HuH-7.5 (cell line): ENCODE measurements at regions not wholly inside any gene's neighbourhood (a gene's known extent, or its start where the extent isn't known, plus 50 kb on each side); places are given as distances from the start of the nearest gene placed in this dataset.

Source experiments
- DNase-seq: peaks from one replicate; pipeline ENCODE4 v3.0.0; 2011; ENCODE audit warnings: low spot score

DNA sequence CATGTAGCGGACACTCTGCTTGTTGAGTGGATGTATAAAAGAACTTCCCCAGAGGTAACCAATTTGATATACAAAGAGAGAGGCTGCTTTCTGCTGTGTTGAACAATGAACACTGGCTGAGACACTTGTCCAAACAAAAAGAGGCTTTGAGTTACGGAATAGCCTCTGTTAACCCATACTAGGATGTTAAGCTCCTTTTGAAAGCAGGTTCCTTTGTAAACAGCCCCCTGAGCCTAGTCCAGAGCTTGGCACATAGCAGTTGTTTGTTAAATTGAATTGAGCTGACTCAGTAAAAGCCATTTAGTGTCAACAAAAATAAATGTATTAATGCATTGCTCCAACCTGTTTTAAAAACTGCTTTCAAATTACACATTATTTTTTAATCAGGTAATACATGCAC is 200.1 kb downstream of the MZT1 start:
- DNase-seq: no peak

DNA sequence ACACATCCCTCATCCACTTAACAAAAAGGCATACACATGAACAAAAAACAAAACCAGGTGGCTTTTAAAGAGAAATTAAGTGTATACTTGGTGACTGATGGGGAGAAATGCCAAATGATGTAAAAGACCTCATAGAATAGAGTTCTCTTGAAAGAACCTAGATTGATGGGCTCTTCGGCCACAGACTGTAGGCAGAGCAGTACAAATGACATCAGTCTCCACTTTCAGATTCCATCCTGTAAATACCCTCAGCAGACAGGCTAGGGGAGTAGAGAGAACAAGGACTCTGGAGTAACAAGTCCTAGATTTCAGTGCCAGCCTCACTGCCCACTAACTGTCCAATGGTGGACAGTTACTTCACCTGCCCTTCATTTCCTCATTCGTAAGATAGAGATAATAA is 203.8 kb downstream of the MZT1 start:
- no peak for DNase-seq

DNA sequence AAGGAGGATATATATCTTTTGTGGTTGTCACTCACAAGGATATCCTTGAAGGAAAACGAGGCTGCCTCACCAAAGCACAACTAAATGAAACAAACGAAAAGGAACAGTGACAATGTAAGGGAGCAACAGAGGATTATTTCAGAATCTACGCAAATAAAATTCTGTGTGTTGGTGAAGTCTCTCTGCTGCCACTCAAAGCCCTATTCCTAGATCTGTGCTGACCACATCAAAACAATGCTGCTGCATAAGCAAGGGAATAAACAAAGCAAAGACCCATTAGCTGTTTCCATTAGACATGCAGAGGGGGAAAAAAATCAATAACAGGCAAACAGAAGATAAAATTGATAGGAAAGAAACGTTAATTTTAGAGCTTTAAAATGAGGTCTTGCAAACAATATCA is 204.4 kb downstream of the MZT1 start:
- no peak for DNase-seq

DNA sequence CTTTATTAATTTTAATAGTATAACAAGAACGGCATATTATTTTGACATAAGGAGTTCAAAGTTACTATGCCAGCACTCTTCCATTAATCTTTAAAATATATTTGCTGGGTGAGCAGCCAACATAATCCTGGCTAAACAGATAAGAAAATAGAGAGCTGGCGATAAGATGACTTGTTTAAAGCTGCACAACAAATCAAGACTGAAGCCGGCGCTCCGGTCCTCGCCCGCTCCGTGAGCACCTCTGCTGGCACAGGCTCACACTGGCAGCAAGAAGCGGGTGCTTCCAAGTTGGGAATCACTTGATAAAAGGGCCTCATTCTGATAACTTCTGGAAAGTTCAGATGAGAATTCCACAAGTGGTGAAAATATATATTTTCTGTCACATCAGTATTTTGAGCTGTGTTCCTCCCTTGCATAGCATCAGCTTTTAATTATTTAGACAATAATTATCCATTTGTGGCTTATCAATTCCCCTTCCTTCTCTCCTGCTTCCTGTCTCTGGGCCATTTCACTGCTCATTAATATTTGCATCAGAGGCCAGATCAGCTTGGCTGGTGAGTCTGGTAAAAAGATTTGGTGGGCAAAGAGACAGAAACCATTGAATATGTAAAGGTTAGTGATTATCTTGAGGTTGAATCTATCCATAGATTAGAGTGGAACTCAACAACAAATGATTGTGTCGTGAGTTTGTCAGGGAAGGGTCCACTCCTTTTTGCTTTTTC is 205.3 kb downstream of the MZT1 start:
- no peak for DNase-seq

DNA sequence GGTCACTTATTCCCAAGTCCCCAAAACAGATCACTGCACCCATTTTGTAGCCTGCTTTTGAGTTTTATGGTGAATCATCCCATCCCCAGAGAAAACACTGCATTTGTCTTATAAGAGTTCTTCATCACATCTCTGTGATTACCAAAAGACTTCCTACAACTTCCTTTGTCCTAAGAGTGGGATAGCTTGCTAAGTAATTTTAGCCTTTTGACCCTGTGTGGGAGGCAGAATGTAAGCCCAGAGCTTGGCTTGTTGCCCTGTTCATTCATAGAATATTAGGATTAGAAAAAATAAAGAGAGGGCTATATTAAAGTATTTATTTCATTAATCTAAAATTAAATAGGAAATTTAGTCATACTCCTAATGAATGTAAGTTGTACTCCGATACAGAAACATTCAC is 213.3 kb downstream of the MZT1 start:
- no peak for DNase-seq

DNA sequence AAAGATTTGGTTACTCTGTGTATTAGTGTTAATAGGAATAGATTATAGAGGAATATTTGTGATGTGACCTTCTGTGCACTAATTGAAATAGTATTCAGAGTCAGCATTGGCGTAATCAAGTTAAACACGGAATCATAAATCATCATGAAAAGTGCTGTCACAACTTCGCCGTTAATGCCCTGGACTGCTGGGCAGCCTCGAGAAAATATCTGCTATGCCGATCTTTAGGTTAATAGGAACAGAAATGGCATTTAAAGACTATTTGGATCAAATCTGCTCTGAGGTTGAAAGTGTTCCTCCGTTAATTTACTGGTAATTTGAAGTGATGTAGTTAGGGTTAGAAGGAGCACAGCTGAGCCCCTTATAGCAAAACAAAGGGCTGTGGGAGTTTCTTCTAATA is 219.0 kb downstream of the MZT1 start:
- no peak for DNase-seq

DNA sequence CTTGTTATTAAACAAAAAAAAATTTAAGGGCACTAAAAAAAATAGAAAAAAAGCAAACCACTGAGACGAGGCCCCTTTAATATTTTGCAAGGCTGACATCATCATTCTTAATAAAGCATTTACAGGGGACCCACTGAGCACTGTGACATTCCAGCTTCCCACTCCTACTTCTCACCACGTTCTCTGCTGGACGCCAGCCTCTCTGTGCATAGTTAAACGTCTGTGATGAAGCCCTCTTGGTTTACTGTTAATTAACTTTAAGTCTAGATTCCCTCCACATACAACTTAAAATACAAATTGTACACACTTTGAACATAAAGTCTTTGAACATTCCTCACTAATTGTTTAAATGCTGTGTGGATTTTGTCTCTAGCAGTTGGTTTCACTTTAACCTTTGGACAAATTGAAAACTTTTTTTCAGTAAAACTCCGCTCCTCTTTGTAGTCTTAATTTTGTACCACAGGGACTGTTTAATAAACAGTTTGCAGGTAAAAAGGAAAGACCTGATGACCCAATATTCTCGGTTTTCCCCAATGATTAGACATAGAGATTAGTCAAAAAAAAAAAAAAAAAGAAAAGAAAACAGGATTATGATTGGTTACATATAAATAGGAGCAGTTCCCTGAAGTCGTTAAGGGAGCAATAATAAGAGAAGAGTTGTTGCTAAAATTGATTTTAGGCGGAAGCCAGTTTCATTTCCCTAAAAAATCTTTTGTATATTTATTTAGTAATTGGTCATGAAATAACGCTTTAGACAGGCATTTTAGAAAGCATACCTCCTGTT is 219.8 kb downstream of the MZT1 start:
- no peak for DNase-seq

DNA sequence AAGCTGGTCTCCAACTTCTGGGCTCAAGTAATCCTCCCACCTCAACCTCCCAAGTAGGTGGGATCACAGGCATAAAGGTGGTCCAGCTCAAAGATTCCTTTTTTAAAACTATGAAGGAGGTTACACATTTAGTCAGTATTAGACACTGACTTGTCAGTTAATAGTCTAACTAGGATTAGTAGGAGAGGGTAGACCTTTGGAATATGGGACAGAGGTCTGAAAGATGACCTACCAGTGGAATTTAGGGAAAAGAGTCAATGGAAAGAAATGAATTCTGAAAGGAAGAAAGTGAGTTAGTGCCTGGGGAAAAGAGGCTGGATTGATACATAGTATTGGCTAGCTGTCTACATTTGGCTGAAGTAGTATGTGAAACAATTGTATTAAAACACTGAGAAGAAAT is 220.7 kb downstream of the MZT1 start:
- DNase-seq: no peak

DNA sequence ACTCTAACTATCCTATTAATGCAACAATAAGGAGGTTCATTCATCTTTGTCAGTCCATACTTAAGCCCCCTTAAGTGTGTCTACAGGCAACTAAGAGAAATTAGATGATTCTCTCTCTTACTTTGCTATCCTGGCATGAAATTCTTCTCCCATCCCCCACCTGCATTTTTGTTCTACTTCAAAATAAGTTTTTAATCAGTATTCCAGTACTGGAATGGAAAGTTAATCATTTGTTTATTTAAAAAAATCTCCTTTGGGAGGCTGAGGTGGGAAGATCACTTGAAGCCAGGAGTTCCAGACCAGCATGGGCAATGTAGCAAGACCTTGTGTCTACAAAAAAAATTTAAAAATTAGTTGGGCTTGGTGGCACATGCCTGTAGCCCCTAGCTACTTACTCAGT is 222.1 kb downstream of the MZT1 start:
- DNase-seq: no peak

DNA sequence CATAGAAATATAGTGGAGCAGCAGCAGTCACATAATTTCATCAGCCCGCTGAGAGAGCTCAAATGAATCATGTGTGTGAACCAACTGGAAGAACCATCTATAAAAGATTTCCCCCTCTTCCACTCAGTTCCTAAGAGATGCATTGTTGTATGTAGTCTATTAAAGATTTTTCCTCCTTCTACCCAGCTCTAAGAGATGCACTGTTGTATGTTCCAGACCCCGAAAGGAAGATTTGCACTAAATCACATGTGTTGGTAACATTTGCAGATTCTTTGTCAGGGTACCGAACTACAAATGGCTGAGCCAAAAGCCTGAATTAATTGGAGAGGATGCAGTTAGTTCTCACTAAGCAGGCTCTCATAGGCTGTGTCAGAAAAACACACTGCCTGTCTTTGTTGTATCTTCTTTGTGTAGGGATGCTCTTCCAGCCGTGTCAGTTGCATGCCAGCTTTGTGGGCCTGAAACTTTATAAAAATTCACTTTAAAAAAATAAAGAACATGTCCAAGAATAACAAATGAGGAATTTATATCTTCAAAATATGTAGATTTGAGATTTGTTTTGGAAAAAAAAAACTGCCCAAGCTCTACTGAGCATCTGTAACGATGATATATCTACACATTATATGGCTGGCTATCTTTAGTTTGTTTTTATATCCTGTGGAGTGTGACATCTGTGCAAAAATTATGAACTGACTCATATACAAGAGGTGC is 223.1 kb downstream of the MZT1 start:
- DNase-seq: no peak

DNA sequence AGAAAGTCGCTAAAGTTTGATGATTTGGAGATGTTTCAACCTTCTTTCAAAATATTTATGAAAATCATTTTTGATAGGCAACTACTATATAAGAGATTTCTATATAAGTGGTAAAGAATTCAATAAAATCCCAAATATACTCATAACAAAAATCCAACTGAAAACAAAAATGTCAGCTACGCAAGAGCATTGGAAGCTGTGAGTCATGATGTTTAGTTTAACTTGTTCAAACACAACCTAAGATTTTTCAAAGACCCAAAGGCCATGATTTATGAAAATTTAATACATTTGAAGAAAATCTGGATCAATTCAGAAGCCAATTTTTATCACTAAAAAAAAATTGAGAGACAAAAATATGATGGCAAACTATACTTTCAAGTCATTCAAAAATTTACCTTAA is 226.6 kb downstream of the MZT1 start:
- no peak for DNase-seq

DNA sequence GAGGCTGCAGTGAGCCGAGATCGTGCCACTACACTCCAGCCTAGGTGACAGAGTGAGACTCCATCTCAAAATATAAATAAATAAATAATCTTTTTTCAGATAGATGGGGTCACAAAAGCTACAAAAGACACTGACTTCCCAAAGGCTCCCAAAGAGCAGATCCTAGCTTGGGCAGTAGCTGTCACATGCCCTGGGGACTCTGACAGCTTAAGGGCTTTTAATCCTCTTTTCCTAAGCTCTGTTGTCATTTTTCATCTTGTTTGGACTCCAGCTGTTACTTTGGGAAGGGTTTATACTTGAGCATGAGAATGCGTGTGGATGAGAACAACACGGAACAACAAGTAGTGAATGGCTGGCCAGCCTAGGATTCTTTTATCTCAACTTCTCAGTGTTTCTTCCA is 231.7 kb downstream of the MZT1 start:
- DNase-seq: no peak

DNA sequence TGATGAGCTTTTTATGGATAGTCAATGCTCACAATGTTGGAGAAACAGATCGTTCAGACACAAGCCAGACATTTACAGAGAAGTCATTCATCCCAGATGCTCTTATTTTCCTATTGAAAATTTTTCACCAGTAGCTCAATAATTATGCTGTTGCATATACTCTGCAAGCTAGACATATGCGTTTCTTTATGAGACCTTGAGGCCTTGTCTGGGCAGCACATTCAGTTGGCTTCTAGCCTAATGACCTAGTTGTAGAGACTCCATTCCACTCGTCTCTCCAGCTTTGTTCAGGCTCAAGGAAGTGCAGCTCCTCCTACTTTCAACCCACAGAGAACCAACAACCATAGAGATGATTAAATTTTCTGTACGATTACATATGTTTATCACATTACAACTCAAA is 237.7 kb downstream of the MZT1 start:
- no peak for DNase-seq

DNA sequence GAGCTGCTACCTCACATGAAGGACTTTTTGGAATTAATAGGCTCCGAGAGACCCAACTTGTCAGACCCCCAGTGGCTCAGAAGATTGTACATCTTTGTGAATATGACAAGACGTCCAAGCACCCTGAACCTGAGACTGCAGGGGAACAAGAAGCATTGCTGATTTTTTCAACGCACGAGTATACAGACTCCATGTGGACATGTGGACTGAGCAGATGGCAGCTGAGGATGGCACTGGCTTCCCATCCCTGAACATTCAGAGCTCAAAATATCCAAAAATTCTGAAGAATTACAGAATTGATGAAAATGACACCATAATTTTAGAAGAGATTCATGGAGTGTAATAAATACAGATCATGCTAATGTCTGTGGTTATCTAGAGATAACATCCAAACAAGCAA is 254.1 kb downstream of the MZT1 start:
- no peak for DNase-seq

DNA sequence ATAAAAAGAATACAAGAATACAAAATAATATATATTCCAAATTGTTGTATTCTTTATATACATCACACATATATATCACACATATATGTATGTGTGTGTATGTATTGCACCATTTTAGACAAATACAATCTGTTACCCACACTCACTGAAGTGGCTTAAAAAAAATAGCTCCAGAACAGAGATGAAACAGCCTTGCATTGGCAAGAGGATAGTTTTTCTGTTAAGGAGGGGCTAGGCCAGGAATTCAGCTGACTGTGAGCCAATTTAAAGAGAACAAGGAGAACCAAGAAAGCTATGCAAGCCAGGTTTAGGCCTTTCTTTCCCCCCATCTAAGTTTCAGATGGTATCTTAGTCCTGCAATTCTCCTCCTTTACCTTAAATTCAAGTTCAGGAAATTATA is 257.5 kb downstream of the MZT1 start:
- DNase-seq: no peak

DNA sequence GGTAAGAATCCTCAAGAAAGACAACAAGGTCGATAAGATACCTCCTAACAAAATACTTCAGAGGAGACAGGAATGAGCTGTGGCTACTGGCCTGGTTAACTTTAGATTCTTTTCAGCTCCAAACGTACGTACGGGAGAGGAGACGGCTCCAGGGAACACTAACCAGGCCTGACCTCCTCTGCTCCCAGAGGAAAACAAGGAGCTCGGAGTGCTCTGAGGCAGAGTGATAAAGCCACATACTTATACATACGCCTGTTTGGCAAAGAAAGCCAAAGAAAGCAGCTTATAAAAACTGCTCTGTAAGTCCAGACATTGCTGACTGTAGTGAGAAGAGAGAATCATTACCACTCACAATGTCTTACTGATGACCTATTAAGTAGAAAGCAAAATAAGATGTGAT is 263.9 kb downstream of the MZT1 start:
- DNase-seq: no peak

DNA sequence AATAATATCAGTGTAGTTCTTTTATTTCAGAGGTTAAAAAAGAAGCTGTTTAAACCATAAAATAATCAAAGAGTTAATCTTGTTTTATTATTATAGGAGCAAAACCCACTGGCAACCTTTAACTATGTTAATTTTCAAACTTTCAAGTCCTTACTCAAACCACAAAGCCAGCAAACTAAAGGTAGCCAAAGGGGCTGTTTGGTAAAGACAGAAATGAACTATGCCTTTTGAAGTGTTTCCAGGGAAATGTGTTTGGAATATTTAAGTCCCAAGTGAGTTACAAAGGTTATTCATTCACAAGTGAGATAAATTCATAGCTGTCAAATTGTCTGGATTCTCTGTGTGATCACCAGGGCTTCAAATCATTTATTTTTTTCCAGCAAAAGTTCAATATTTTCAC is 264.7 kb downstream of the MZT1 start:
- no peak for DNase-seq

DNA sequence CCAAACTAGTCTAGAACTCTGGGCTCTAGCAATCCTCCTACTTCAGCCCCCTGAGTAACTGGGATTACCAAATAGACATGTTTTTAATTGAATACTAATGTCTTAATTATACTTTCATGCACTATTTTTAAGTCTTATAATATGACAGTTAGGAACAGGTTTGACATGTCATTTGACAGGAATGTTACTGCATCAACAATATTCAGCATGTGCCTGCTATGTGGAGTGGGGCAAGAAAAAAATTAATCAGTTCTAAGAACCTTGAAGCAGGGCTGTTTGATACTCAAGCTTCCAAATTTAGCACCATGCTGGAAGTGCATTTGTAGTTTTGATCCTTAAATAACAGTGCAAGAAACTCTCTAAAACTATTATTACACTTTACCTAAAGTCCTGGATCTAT is 265.3 kb downstream of the MZT1 start:
- no peak for DNase-seq

DNA sequence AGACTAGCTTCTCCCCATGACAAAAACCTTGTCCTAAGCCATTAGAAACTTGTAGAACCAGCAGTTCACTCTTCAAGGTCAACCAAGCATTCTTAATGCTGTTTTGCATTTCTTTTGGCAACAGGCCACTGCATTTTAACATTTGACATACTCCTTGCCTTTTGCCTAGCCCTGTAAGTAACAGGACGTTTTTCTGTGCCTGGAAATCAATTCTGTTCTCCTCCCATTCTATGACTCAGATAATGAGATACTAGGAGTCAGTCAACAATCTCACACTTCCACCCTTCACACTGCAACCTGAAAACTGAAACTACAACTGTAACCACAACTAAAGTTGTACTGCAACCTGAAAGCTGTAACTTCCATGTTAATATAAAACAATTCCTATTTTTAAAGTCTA is 268.7 kb downstream of the MZT1 start:
- no peak for DNase-seq

DNA sequence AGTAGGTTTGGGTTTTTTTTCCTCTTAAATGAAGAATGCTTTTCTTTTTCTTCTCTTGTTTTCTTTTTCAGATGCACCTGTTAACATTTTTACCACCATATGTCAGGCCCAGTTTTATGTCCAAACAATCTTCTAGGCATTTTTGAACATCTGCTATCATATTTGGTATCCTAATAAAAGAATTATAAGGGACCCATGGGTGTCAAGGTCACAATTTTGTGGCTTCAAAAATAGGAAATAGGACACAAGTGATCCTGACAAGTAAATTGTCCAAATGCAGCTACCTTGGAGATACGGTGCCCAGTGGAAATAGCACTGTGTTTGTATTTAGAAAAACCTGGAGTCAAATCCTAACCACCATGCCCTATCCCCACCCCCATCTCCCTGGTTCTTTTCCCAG is 270.3 kb downstream of the MZT1 start:
- DNase-seq: no peak

DNA sequence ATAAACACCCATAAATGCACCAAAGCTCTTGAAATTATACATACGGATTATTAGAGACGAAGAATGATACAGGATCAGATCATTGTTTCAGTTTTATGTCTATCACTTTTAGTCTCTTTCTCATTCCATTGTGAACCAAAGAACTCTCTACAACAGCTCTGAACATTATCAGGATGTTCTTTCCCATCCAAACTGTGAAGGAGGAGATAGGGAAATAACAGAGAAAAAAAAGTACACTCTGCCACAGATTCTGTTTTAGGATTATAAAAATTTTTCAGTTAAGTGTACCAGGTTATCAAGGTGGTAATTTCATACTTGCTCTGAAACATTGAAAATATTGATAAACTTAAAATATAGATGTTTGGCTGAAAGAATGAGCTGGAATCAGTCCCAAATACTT is 270.9 kb downstream of the MZT1 start:
- DNase-seq: no peak

DNA sequence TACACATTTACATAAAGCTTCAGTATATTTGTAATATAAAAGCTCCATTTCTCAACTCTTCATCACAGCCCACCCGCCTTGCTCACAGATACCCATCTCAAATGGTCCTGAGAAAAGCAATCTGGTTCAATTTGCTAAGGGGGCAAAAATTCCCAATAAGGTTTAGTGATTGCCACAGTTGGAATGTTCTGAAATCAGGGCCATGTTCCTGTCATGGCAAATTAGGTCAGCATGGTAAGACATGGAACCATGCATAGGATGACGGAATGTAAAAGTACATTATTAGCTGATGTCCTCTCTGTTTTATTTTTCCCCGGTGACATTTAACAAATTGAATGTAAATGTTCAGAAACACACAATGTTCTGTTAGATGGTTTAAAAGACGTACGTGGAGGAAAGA is 274.3 kb downstream of the MZT1 start:
- no peak for DNase-seq

DNA sequence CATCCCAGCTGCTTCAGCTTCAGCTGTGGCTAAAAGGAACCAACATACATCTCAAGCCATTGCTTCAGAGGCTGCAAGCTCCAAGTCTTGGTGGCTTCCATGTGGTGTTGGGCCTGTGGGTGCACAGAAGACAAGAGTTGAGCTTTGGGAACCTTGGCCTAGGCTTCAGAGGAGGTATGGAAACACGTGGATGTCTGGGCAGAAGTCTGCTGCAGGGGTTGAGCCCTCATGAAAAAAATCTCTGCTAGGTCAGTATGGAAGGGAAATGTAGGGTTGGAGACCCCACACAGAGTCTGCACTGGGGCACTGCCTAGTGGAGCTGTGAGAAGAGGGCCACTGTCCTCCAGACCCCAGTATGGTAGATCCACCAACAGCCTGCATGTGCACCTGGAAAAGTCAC is 279.3 kb downstream of the MZT1 start:
- no peak for DNase-seq
